ENCODE measurements at regions not wholly inside any gene's neighbourhood (a gene's known extent, or its start where the extent isn't known, plus 50 kb on each side); places are given as distances from the start of the nearest gene placed in this dataset.

DNA sequence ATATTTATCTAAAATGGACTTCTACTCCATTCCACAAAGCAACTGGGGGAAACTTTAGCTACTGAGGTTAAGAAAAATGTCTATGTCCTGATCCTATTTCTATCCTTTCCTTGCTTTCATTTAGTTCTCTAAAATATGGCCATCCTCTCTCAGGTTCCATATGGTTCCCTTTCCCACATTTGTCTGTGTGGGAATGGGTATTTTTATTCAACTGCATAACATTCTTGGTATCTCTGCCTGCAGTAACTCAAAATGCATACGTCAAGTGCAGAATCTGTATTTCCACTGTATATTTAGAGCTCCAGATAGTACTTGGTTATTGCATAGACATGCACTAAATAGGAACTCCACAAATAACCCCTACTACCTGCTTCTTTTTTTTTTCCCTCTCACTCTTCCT is 130.6 kb upstream of the BTG1 start:
- Mint-ChIP-seq H3K4me1 (ENCODE audit: low read depth) (peaks cover 8% of the 10 kb centered on the region), H3K27me3 (ENCODE audit: insufficient read depth) (no peaks in the 10 kb centered on the region), H3K4me3 (no peak overlapping the region), H3K27ac (no peak overlapping the region), H3K36me3 (ENCODE audit: low read depth) (no peaks in the 10 kb centered on the region), H3K9me3 (no peaks in the 10 kb centered on the region)
- TF ChIP-seq CTCF (IDR thresholded peaks at IDR 0.05), result no peak
- no peak for DNase-seq

- Mint-ChIP-seq H3K27me3 (ENCODE audit: insufficient read depth) (no peaks in the 10 kb centered on the region; the same call in none of the 2 replicates), H3K4me3 (no peak overlapping the region), H3K27ac (no peak overlapping the region), H3K36me3 (ENCODE audit: low read depth) (no peaks in the 10 kb centered on the region), H3K9me3 (no peaks in the 10 kb centered on the region), H3K4me1 (ENCODE audit: low read depth) (peaks cover 8% of the 10 kb centered on the region)
- no peak for DNase-seq
- TF ChIP-seq CTCF (IDR thresholded peaks at IDR 0.05), result no peak
Observed at GRCh38 chr12:92275443-92276154, 130.0 kb upstream of the BTG1 start.

DNA sequence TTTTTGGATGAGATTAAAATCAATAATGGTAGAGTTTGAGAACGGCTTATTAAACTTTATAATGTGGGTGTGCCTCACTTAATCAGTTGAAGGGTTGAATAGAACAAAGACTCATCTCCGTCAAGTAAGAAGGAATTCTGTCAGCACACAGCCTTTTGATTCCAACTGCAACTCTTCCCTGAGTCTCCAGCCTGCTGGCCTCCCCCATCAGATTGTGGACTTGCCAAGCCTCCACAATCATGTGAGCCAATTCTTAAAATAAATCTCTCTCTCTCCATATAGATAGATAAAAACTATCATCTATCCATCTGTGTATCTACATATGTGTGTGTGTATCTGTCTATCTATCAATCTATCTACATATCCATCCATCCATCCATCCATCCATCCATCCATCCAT is 127.4 kb upstream of the BTG1 start:
- H3K4me3 Mint-ChIP-seq, result no peak overlapping the region
- no peak overlapping the region for H3K27ac Mint-ChIP-seq
- no peak for TF ChIP-seq CTCF (IDR thresholded peaks at IDR 0.05)
- no peaks in the 10 kb centered on the region for H3K36me3 Mint-ChIP-seq (ENCODE audit: low read depth)
- H3K9me3 Mint-ChIP-seq, result no peaks in the 10 kb centered on the region
- H3K27me3 Mint-ChIP-seq (ENCODE audit: insufficient read depth), result no peaks in the 10 kb centered on the region; the same call in none of the 2 replicates
- peaks cover under 1% of the 10 kb centered on the region; the same call in 1 of the 2 replicates for H3K4me1 Mint-ChIP-seq (ENCODE audit: low read depth)
- no peak for DNase-seq

- no peaks in the 10 kb centered on the region; the same call in none of the 2 replicates for H3K27me3 Mint-ChIP-seq (ENCODE audit: insufficient read depth)
- H3K4me1 Mint-ChIP-seq (ENCODE audit: low read depth), result no peaks in the 10 kb centered on the region
- no peak overlapping the region for H3K4me3 Mint-ChIP-seq
- no peak overlapping the region for H3K27ac Mint-ChIP-seq
- DNase-seq, result no peak
- H3K36me3 Mint-ChIP-seq (ENCODE audit: low read depth), result no peaks in the 10 kb centered on the region
- TF ChIP-seq CTCF (IDR thresholded peaks at IDR 0.05), result no peak
- no peaks in the 10 kb centered on the region for H3K9me3 Mint-ChIP-seq
Observed at GRCh38 chr12:92272061-92272964, 126.7 kb upstream of the BTG1 start.

DNA sequence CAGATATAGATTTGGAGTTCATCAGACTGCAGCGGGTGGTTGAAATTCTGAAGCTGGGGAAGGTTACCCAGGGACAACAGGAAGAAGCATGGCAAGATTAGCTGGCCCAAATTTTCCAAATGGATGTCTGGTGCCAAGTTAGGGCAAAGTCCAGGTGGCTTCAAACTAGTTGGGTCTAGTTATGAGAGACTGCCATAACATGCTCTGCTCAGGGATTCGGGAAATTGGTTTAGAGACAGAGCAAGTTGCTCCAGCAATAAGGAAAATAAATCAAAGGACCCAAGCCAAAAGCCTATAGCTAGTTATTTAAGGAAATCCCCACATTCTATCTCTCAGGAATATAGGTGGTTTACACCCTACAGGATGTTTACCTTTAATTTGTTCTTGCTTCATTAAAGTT is 125.7 kb upstream of the BTG1 start:
- Mint-ChIP-seq H3K9me3 (no peaks in the 10 kb centered on the region), H3K36me3 (ENCODE audit: low read depth) (no peaks in the 10 kb centered on the region), H3K4me1 (ENCODE audit: low read depth) (no peaks in the 10 kb centered on the region), H3K27me3 (ENCODE audit: insufficient read depth) (no peaks in the 10 kb centered on the region; the same call in none of the 2 replicates), H3K4me3 (no peak overlapping the region), H3K27ac (no peak overlapping the region)
- DNase-seq, result no peak
- TF ChIP-seq CTCF (IDR thresholded peaks at IDR 0.05), result no peak

Measured in HFFc6 (cell line).